Mesodermal cell (in vitro differentiated cells): ENCODE measurements at regions not wholly inside any gene's neighbourhood (a gene's known extent, or its start where the extent isn't known, plus 50 kb on each side); places are given as distances from the start of the nearest gene placed in this dataset.

Experiments used
- H3K27ac ChIP-seq: 2 replicates; pipeline ENCODE4 v1.7.0; 2013; ENCODE audit warnings: mild to moderate bottlenecking, low read depth, low read length, moderate library complexity; ENCODE audit not compliant: severe bottlenecking
- H3K36me3 ChIP-seq: 2 replicates; pipeline ENCODE4 v1.7.1; 2013; ENCODE audit warnings: mild to moderate bottlenecking, low read length, moderate library complexity; ENCODE audit not compliant: control insufficient read depth, insufficient read depth
- H3K4me1 ChIP-seq: one replicate; pipeline ENCODE4 v1.7.1; 2013; ENCODE audit warnings: mild to moderate bottlenecking, low read length; ENCODE audit not compliant: insufficient read depth, control insufficient read depth, poor library complexity, severe bottlenecking
- H3K4me3 ChIP-seq: 2 replicates; pipeline ENCODE4 v1.7.0; 2013; ENCODE audit warnings: low read length, control low read depth, mild to moderate bottlenecking; ENCODE audit not compliant: insufficient read depth, poor library complexity, severe bottlenecking; ENCODE audit errors: extremely low read depth
- H3K9me3 ChIP-seq: 2 replicates; pipeline ENCODE4 v1.7.1; 2013; ENCODE audit warnings: mild to moderate bottlenecking, low read length, moderate library complexity; ENCODE audit not compliant: control insufficient read depth
- WGBS, 2 experiments: methylation state at CpG; one replicate each; pipeline ENCODE4 v1.1.5; 2013; ENCODE audit warnings: missing lambda C conversion rate in 2 of 2; ENCODE audit not compliant: insufficient coverage in 2 of 2; 5-methylcytosine and 5-hydroxymethylcytosine counted together

GRCh38 chr3:135755330-135756105 is 210.0 kb upstream of the PPP2R3A start:
- WGBS, 2 experiments, result 86 to 100% methylated on average over 1 of the region's 2 CpGs
- Histone ChIP-seq H3K36me3 (no peaks in the 10 kb centered on the region), H3K4me3 (no peak overlapping the region), H3K4me1 (peaks cover 9% of the 10 kb centered on the region), H3K27ac (no peak overlapping the region), H3K9me3 (no peaks in the 10 kb centered on the region)

GRCh38 chr3:135756106-135756668 is 209.3 kb upstream of the PPP2R3A start:
- Histone ChIP-seq H3K9me3 (no peaks in the 10 kb centered on the region), H3K27ac (no peak overlapping the region), H3K36me3 (no peaks in the 10 kb centered on the region), H3K4me3 (no peak overlapping the region), H3K4me1 (peaks cover 15% of the 10 kb centered on the region)
- 83 to 88% methylated on average over 1 to 2 of the region's 3 CpGs for WGBS, 2 experiments

GRCh38 chr3:135757421-135757820 is 208.1 kb upstream of the PPP2R3A start:
- H3K9me3 ChIP-seq, result no peaks in the 10 kb centered on the region
- H3K36me3 ChIP-seq, result no peaks in the 10 kb centered on the region
- peaks cover 15% of the 10 kb centered on the region for H3K4me1 ChIP-seq
- no peak overlapping the region for H3K27ac ChIP-seq
- no peak overlapping the region for H3K4me3 ChIP-seq
- WGBS, 2 experiments, result 80% methylated on average over 3 to 4 of the region's 4 CpGs

GRCh38 chr3:135758961-135759360 is 206.6 kb upstream of the PPP2R3A start:
- Histone ChIP-seq H3K4me3 (no peak overlapping the region), H3K4me1 (peaks cover 15% of the 10 kb centered on the region), H3K36me3 (no peaks in the 10 kb centered on the region), H3K9me3 (no peaks in the 10 kb centered on the region), H3K27ac (no peak overlapping the region)
- WGBS, 2 experiments, result 88 to 100% methylated on average over 1 of the region's 1 CpG

GRCh38 chr3:135759651-135760050 is 205.9 kb upstream of the PPP2R3A start:
- Histone ChIP-seq H3K9me3 (no peaks in the 10 kb centered on the region), H3K27ac (no peak overlapping the region), H3K4me1 (peaks cover 15% of the 10 kb centered on the region), H3K36me3 (no peaks in the 10 kb centered on the region), H3K4me3 (no peak overlapping the region)
- WGBS, 2 experiments, result 84 to 97% methylated on average over 2 to 3 of the region's 3 CpGs

DNA sequence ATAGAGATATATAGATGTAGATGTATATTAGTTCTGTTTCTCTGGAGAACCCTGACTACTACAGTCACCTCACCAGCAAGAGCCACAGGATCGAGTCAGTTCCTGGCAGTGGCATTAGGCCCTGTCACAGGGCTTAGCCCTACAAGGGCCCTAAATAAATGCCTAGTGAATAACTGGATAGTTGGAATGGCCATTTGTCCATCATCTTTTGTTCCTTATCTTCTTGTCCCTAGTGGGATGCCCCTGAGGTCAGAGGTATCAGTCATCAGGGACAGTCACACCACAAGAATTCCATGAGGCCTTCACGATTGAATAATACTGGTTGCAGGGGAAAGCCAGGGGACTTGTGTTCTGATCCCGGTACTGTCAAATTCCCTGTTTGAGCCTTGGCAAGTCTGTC is 204.9 kb upstream of the PPP2R3A start:
- Histone ChIP-seq H3K27ac (no peak overlapping the region), H3K36me3 (no peaks in the 10 kb centered on the region), H3K4me1 (peaks cover 15% of the 10 kb centered on the region), H3K4me3 (no peak overlapping the region), H3K9me3 (peaks cover 3% of the 10 kb centered on the region)
- 92 to 100% methylated on average over 1 to 2 of the region's 3 CpGs for WGBS, 2 experiments

- peaks cover 15% of the 10 kb centered on the region for H3K4me1 ChIP-seq
- H3K4me3 ChIP-seq, result no peak overlapping the region
- H3K9me3 ChIP-seq, result peaks cover 3% of the 10 kb centered on the region
- H3K27ac ChIP-seq, result peak overlapping the region; percentile 51
- H3K36me3 ChIP-seq, result no peaks in the 10 kb centered on the region
- WGBS, 2 experiments, result 67 to 91% methylated on average over 1 to 3 of the region's 4 CpGs
These were observed 203.2 kb upstream of the PPP2R3A start for GRCh38 chr3:135762188-135762856.

- H3K4me3 ChIP-seq, result no peak overlapping the region
- H3K36me3 ChIP-seq, result no peaks in the 10 kb centered on the region
- WGBS, 2 experiments, result 85% methylated on average over 2 of the region's 2 CpGs; no CpG with 5 or more reads in 1 of the 2 experiments
- H3K27ac ChIP-seq, result no peak overlapping the region
- H3K9me3 ChIP-seq, result peaks cover 3% of the 10 kb centered on the region
- peaks cover under 1% of the 10 kb centered on the region for H3K4me1 ChIP-seq
These were observed 199.4 kb upstream of the PPP2R3A start for GRCh38 chr3:135766115-135766514.

GRCh38 chr3:135771760-135772159 is 193.8 kb upstream of the PPP2R3A start:
- Histone ChIP-seq H3K4me3 (no peak overlapping the region), H3K27ac (no peak overlapping the region), H3K9me3 (no peaks in the 10 kb centered on the region), H3K4me1 (no peaks in the 10 kb centered on the region), H3K36me3 (no peaks in the 10 kb centered on the region)
- 55 to 93% methylated on average over 2 to 3 of the region's 3 CpGs for WGBS, 2 experiments

DNA sequence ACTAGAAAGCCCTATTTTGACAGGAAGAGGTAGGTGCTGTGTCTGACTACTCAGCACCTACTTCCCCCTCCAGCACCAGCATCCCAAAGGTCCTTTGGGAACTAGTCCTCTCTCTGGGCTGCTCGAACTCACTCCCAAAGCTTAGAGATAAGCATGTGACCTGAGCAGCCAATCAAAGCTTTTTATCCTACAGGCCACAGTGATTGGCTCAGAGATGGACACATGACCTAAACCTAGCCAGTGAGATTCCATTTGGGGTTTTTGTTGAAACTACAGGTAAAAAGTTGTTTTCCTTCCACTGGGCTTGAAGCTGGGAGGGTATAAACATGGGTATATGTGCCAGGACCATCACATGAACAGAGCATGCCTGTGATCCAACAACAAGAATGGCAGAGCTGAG is 186.5 kb upstream of the PPP2R3A start:
- Histone ChIP-seq H3K9me3 (no peaks in the 10 kb centered on the region), H3K4me1 (no peaks in the 10 kb centered on the region), H3K36me3 (no peaks in the 10 kb centered on the region), H3K4me3 (no peak overlapping the region), H3K27ac (no peak overlapping the region)
- WGBS, 2 experiments, result 83% methylated on average over 1 of the region's 1 CpG; no CpG with 5 or more reads in 1 of the 2 experiments
